H9 (cell line): ENCODE measurements at regions not wholly inside any gene's neighbourhood (a gene's known extent, or its start where the extent isn't known, plus 50 kb on each side); places are given as distances from the start of the nearest gene placed in this dataset.

ENCODE experiments used
- DNase-seq: peaks from one replicate; pipeline ENCODE4 v3.0.0-alpha.2; 2017
- H2AFZ ChIP-seq: one replicate; pipeline ENCODE4 v1.6.1; 2013; ENCODE audit warnings: mild to moderate bottlenecking, low read length, control low read depth, moderate library complexity
- H2AK5ac ChIP-seq: 2 replicates; pipeline ENCODE4 v1.6.1; 2013; ENCODE audit warnings: low read length, control low read depth, mixed read lengths; ENCODE audit not compliant: insufficient read length
- H2BK120ac ChIP-seq: one replicate; pipeline ENCODE4 v1.6.1; 2013; ENCODE audit warnings: low read depth, mild to moderate bottlenecking, low read length, control low read depth, inconsistent platforms; ENCODE audit not compliant: poor library complexity, severe bottlenecking
- H2BK12ac ChIP-seq: 2 replicates; pipeline ENCODE4 v1.6.1; 2013; ENCODE audit warnings: low read length, control low read depth, mixed read lengths, low read depth; ENCODE audit not compliant: insufficient read length
- H2BK15ac ChIP-seq: 2 replicates; pipeline ENCODE4 v1.6.1; 2013; ENCODE audit warnings: low read depth, low read length, control low read depth
- H2BK20ac ChIP-seq: one replicate; pipeline ENCODE4 v1.6.1; 2013; ENCODE audit warnings: low read depth, mild to moderate bottlenecking, low read length, control low read depth, inconsistent platforms; ENCODE audit not compliant: poor library complexity, severe bottlenecking
- H2BK5ac ChIP-seq: 2 replicates; pipeline ENCODE4 v1.6.1; 2013; ENCODE audit warnings: low read length, control low read depth, mixed read lengths; ENCODE audit not compliant: insufficient read length
- H3K14ac ChIP-seq: 2 replicates; pipeline ENCODE4 v1.6.1; 2013; ENCODE audit warnings: low read length, control low read depth; ENCODE audit not compliant: insufficient read depth
- H3K18ac ChIP-seq: 2 replicates; pipeline ENCODE4 v1.6.1; 2013; ENCODE audit warnings: low read depth, mild to moderate bottlenecking, mixed read lengths, low read length, control low read depth; ENCODE audit not compliant: insufficient read length
- H3K23ac ChIP-seq: 2 replicates; pipeline ENCODE4 v1.6.1; 2013; ENCODE audit warnings: low read length, control low read depth, mixed read lengths, low read depth; ENCODE audit not compliant: insufficient read length
- H3K23me2 ChIP-seq: 2 replicates; pipeline ENCODE4 v1.6.1; 2013; ENCODE audit warnings: low read depth, mild to moderate bottlenecking, mixed read lengths, low read length, control low read depth; ENCODE audit not compliant: insufficient read length, poor library complexity, severe bottlenecking
- H3K27ac ChIP-seq: 2 replicates; pipeline ENCODE4 v1.5.1; 2013; ENCODE audit warnings: low read length, control low read depth, mixed read lengths, low read depth; ENCODE audit not compliant: insufficient read length
- H3K27me3 ChIP-seq: 2 replicates; pipeline ENCODE4 v1.6.1; 2013; ENCODE audit warnings: low read length, control low read depth, inconsistent platforms; ENCODE audit not compliant: insufficient read depth
- H3K4ac ChIP-seq: 2 replicates; pipeline ENCODE4 v1.6.1; 2013; ENCODE audit warnings: low read depth, mild to moderate bottlenecking, control low read depth, inconsistent platforms, low read length, moderate library complexity
- H3K4me1 ChIP-seq: 2 replicates; pipeline ENCODE4 v1.6.1; 2013; ENCODE audit warnings: low read length, control low read depth, inconsistent platforms; ENCODE audit not compliant: insufficient read depth
- H3K4me2 ChIP-seq: 2 replicates; pipeline ENCODE4 v1.6.1; 2013; ENCODE audit warnings: low read length, control low read depth, mixed read lengths; ENCODE audit not compliant: insufficient read length, insufficient read depth
- H3K56ac ChIP-seq: 2 replicates; pipeline ENCODE4 v1.6.1; 2013; ENCODE audit warnings: low read depth, mild to moderate bottlenecking, mixed read lengths, low read length, control low read depth; ENCODE audit not compliant: insufficient read length
- H3K79me1 ChIP-seq: 2 replicates; pipeline ENCODE4 v1.6.1; 2013; ENCODE audit warnings: low read depth, mild to moderate bottlenecking, moderate library complexity, low read length, control low read depth, inconsistent platforms; ENCODE audit not compliant: insufficient read depth, poor library complexity, severe bottlenecking
- H3K79me2 ChIP-seq: 2 replicates; pipeline ENCODE4 v1.6.1; 2013; ENCODE audit warnings: low read length, control low read depth, inconsistent platforms; ENCODE audit not compliant: insufficient read depth
- H3K9ac ChIP-seq: 2 replicates; pipeline ENCODE4 v1.6.1; 2013; ENCODE audit warnings: low read length, control low read depth, mixed read lengths; ENCODE audit not compliant: insufficient read length; ENCODE audit errors: extremely low read depth
- H3K9me3 ChIP-seq: one replicate; pipeline ENCODE4 v1.6.1; 2013; ENCODE audit warnings: low read depth, low read length, inconsistent platforms; ENCODE audit not compliant: control insufficient read depth
- H3T11ph ChIP-seq: one replicate; pipeline ENCODE4 v1.6.1; 2013; ENCODE audit warnings: mild to moderate bottlenecking, low read length, control low read depth, inconsistent platforms
- H4K20me1 ChIP-seq: one replicate; pipeline ENCODE4 v1.6.1; 2013; ENCODE audit not compliant: control insufficient read depth, insufficient read length, insufficient read depth
- H4K5ac ChIP-seq: 2 replicates; pipeline ENCODE4 v1.6.1; 2013; ENCODE audit warnings: low read depth, mild to moderate bottlenecking, mixed read lengths, low read length, control low read depth; ENCODE audit not compliant: insufficient read length
- H4K8ac ChIP-seq: replicated peaks from 2 replicates; pipeline ENCODE4 v1.6.1; 2013; ENCODE audit warnings: low read length, control low read depth, mixed read lengths, low read depth; ENCODE audit not compliant: insufficient read length
- H4K91ac ChIP-seq: 2 replicates; pipeline ENCODE4 v1.6.1; 2013; ENCODE audit warnings: low read depth, mild to moderate bottlenecking, moderate library complexity, mixed read lengths, low read length, control low read depth; ENCODE audit not compliant: insufficient read length
- H3K27ac Mint-ChIP-seq, 3 experiments: 2 replicates in 2 of 3; 3 replicates in 1 of 3; pipeline ENCODE4 v1.8.0; 2020 to 2021; ENCODE audit warnings: mixed read lengths in 3 of 3, mild to moderate bottlenecking in 1 of 3, moderate library complexity in 1 of 3
- H3K27me3 Mint-ChIP-seq: 2 replicates; pipeline ENCODE4 v1.8.0; 2021; ENCODE audit warnings: low read depth, mild to moderate bottlenecking, moderate library complexity, mixed read lengths
- H3K36me3 Mint-ChIP-seq, 3 experiments: 2 replicates in 2 of 3; 3 replicates in 1 of 3; pipeline ENCODE4 v1.8.0; 2020 to 2021; ENCODE audit warnings: low read depth in 3 of 3, mixed read lengths in 3 of 3; ENCODE audit not compliant: insufficient read depth in 1 of 3
- H3K4me1 Mint-ChIP-seq, 2 experiments: 2 replicates each; pipeline ENCODE4 v1.8.0; 2020; ENCODE audit warnings: mixed read lengths in 2 of 2
- H3K4me3 Mint-ChIP-seq, 2 experiments: 2 replicates in 1 of 2; 3 replicates in 1 of 2; pipeline ENCODE4 v1.8.0; 2020 to 2021; ENCODE audit warnings: mild to moderate bottlenecking in 2 of 2, mixed read lengths in 2 of 2, moderate library complexity in 1 of 2
- H3K9me3 Mint-ChIP-seq, 2 experiments: 2 replicates in 1 of 2; 3 replicates in 1 of 2; pipeline ENCODE4 v1.8.0; 2020; ENCODE audit warnings: mild to moderate bottlenecking in 2 of 2, mixed read lengths in 2 of 2, moderate library complexity in 1 of 2
- WGBS: extraction: QIAGEN DNeasy Blood & Tissue Kit; methylation state at CpG from one replicate; pipeline ENCODE4 v1.1.7; 2013; ENCODE audit warnings: missing lambda C conversion rate, low lambda C conversion rate, mixed read lengths; ENCODE audit not compliant: insufficient read length; ENCODE audit errors: extremely low coverage; 5-methylcytosine and 5-hydroxymethylcytosine counted together
- TF ChIP-seq, protein P1 (sequence below): fragments of 200-600 bp; sonication (generic); conservative IDR thresholded peaks from 3 replicates; pipeline ENCODE4 v1.8.0; 2021; ENCODE audit warnings: antibody characterized with exemption, mild to moderate bottlenecking

DNA sequence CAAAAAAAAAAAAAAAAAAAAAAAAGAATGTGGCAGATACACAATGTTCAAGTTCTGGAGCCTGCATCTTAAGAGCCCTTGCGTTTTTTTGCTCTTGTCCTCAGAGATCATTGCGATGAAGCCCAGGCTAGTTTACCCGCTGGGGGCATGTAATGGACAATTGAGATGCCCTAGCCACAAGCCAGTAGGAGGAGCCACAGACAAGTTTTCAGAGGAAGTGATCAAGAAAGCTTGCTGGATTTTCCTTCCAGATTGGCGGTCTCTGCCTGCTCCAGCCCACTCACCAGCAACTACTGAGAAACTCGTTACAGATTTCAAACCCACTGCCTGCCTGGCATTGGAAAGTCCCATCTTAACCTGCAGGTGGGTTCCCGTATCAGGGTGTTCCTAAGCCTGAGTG lies 192.1 kb upstream of the EOMES start:
- peak; percentile 52 for DNase-seq

More for the DNA sequence above, 192.1 kb upstream of the EOMES start:
- no peak overlapping the region for H4K91ac ChIP-seq
- no peak overlapping the region for H3K56ac ChIP-seq
- no peak overlapping the region for H3T11ph ChIP-seq
- Mint-ChIP-seq H3K27ac (peak overlapping the region in 2 of 3 experiments; percentile 56 to 94; a peak in 3 of 7 replicates), H3K9me3 (no peaks in the 10 kb centered on the region; a peak in 1 of 5 replicates), H3K27me3 (no peaks in the 10 kb centered on the region; the same call in 1 of the 2 replicates), H3K4me1 (0 out of 4 replicates have a peak, but pooled peaks cover 0 to 5% of the 10 kb centered on the region in 2 experiments), H3K4me3 (no peak overlapping the region), H3K36me3 (no peaks in the 10 kb centered on the region)
- no peak overlapping the region for H2BK5ac ChIP-seq
- H3K4me2 ChIP-seq: no peak overlapping the region
- H2BK120ac ChIP-seq: no peak overlapping the region
- H3K9ac ChIP-seq: no peak overlapping the region
- H4K20me1 ChIP-seq: no peaks in the 10 kb centered on the region
- no peaks in the 10 kb centered on the region for H3K23me2 ChIP-seq
- no peaks in the 10 kb centered on the region for H3K27me3 ChIP-seq
- H2BK15ac ChIP-seq: no peak overlapping the region
- WGBS: no CpG with 5 or more reads among the region's 6 CpGs
- H3K23ac ChIP-seq: no peak overlapping the region
- no peak overlapping the region for H2BK20ac ChIP-seq
- no peaks in the 10 kb centered on the region for H3K9me3 ChIP-seq
- no peak overlapping the region for H2BK12ac ChIP-seq
- no peak overlapping the region for H2AK5ac ChIP-seq
- H3K79me2 ChIP-seq: no peaks in the 10 kb centered on the region
- H3K4ac ChIP-seq: no peak overlapping the region
- no peak overlapping the region for H4K5ac ChIP-seq
- TF ChIP-seq, protein P1, sequence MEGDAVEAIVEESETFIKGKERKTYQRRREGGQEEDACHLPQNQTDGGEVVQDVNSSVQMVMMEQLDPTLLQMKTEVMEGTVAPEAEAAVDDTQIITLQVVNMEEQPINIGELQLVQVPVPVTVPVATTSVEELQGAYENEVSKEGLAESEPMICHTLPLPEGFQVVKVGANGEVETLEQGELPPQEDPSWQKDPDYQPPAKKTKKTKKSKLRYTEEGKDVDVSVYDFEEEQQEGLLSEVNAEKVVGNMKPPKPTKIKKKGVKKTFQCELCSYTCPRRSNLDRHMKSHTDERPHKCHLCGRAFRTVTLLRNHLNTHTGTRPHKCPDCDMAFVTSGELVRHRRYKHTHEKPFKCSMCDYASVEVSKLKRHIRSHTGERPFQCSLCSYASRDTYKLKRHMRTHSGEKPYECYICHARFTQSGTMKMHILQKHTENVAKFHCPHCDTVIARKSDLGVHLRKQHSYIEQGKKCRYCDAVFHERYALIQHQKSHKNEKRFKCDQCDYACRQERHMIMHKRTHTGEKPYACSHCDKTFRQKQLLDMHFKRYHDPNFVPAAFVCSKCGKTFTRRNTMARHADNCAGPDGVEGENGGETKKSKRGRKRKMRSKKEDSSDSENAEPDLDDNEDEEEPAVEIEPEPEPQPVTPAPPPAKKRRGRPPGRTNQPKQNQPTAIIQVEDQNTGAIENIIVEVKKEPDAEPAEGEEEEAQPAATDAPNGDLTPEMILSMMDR: peak; percentile 59
- no peaks in the 10 kb centered on the region for H3K4me1 ChIP-seq
- no peak overlapping the region for H4K8ac ChIP-seq
- H3K14ac ChIP-seq: no peak overlapping the region
- H3K18ac ChIP-seq: no peak overlapping the region
- no peak overlapping the region for H2AFZ ChIP-seq
- H3K79me1 ChIP-seq: no peaks in the 10 kb centered on the region
- no peak overlapping the region for H3K27ac ChIP-seq
